ENCODE measurements at regions not wholly inside any gene's neighbourhood (a gene's known extent, or its start where the extent isn't known, plus 50 kb on each side); places are given as distances from the start of the nearest gene placed in this dataset.

DNA sequence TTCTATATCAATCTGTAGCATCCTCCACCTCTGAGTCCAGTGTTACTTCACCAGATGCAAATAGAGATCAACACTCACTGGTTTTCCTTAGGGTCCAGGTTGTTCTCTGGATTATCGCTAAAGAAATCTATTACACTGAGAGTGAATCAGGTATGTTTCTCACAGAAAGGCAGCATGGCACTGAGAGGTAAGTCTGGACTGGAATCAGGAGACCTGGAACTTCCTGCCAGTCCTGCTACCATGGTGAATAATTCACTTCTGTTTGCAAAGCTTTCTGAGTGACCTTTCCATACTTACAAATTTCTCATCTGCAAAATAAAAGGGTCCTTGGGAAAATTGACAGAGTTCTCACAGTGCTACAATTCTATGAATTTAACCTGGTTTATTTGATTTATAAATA, 1583.3 kb downstream of the MRPL39 start:
- H3K36me3 ChIP-seq: no peaks in the 10 kb centered on the region
- no peaks in the 10 kb centered on the region for H3K4me1 ChIP-seq (replicated peaks)
- no peak overlapping the region for H3K27ac ChIP-seq
- H3K4me3 ChIP-seq: no peak overlapping the region
- no peaks in the 10 kb centered on the region for H3K27me3 ChIP-seq (replicated peaks)
- H3K9me3 ChIP-seq (replicated peaks): 0 out of 2 replicates have a peak, but pooled peaks cover 7% of the 10 kb centered on the region
- DNase-seq (ENCODE audit: low read depth in 1 of 2, low spot score in 2 of 2): no peak

- Histone ChIP-seq H3K27me3 (replicated peaks) (no peaks in the 10 kb centered on the region), H3K27ac (no peak overlapping the region)
- DNase-seq (ENCODE audit: low read depth in 1 of 2, low spot score in 2 of 2): no peak
Observed at GRCh38 chr21:24023402-24023801, 1583.9 kb downstream of the MRPL39 start.

DNA sequence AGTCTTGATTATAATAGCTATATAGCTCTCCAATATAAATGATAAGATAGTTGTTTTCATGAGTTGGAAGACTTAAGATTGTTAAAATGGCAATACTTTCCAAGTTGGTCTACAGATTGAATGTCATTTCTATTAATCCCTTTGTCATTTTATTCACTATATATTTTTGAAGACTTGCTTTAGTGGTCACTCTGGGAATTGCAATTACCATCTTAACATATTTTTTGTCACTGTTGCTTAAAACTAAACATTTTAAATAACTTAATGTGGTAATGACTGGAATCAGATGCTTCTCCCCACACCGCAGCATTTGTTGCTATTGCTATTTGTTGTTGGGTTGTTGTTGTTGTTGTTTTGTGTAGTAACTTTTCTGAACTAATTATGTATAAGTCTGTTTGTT, 1592.9 kb downstream of the MRPL39 start:
- Histone ChIP-seq H3K36me3 (no peaks in the 10 kb centered on the region), H3K4me3 (no peak overlapping the region), H3K4me1 (replicated peaks) (no peaks in the 10 kb centered on the region), H3K27me3 (replicated peaks) (no peaks in the 10 kb centered on the region), H3K9me3 (replicated peaks) (peaks cover 9% of the 10 kb centered on the region; the same call in 1 of the 2 replicates), H3K27ac (no peak overlapping the region)
- no peak for DNase-seq (ENCODE audit: low read depth in 1 of 2, low spot score in 2 of 2)

More at GRCh38 chr21:24023402-24023801, 1583.9 kb downstream of the MRPL39 start:
- 0 out of 2 replicates have a peak, but pooled peaks cover 7% of the 10 kb centered on the region for H3K9me3 ChIP-seq (replicated peaks)
- no peaks in the 10 kb centered on the region for H3K4me1 ChIP-seq (replicated peaks)
- H3K4me3 ChIP-seq: no peak overlapping the region
- H3K36me3 ChIP-seq: no peaks in the 10 kb centered on the region

- Histone ChIP-seq H3K9me3 (replicated peaks) (peaks cover 9% of the 10 kb centered on the region; the same call in 1 of the 2 replicates), H3K4me1 (replicated peaks) (no peaks in the 10 kb centered on the region), H3K27ac (no peak overlapping the region), H3K4me3 (no peak overlapping the region), H3K27me3 (replicated peaks) (no peaks in the 10 kb centered on the region), H3K36me3 (no peaks in the 10 kb centered on the region)
- DNase-seq (ENCODE audit: low read depth in 1 of 2, low spot score in 2 of 2): no peak
Observed at GRCh38 chr21:24011087-24011486, 1596.2 kb downstream of the MRPL39 start.

DNA sequence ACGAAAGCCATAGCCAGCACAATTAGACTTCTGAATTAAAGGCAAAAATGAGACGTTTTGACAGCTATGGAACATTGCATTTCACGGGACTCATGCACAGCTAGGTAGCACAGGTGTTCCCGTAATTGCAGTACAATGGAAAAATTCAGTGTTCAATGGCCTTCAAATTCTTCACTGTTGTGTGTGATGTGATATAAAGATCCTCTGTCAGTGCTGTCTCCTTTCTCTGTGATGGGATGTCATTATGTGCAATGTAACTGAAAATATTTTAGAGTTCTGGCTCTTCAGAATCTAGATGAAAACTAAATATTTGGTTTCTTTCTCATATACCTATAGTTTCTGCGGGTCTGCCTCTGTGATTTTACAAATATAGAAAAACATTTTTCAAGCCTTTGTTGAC, 1599.7 kb downstream of the MRPL39 start:
- DNase-seq (ENCODE audit: low read depth in 1 of 2, low spot score in 2 of 2): no peak
- no peaks in the 10 kb centered on the region for H3K4me1 ChIP-seq (replicated peaks)

GRCh38 chr21:23986987-23987386, 1620.3 kb downstream of the MRPL39 start:
- DNase-seq (ENCODE audit: low read depth in 1 of 2, low spot score in 2 of 2): no peak
- no peaks in the 10 kb centered on the region for H3K36me3 ChIP-seq

More for the DNA sequence above, 1599.7 kb downstream of the MRPL39 start:
- Histone ChIP-seq H3K9me3 (replicated peaks) (peaks cover 5% of the 10 kb centered on the region; the same call in 1 of the 2 replicates), H3K4me3 (no peak overlapping the region), H3K27me3 (replicated peaks) (no peaks in the 10 kb centered on the region), H3K27ac (no peak overlapping the region), H3K36me3 (no peaks in the 10 kb centered on the region)

DNA sequence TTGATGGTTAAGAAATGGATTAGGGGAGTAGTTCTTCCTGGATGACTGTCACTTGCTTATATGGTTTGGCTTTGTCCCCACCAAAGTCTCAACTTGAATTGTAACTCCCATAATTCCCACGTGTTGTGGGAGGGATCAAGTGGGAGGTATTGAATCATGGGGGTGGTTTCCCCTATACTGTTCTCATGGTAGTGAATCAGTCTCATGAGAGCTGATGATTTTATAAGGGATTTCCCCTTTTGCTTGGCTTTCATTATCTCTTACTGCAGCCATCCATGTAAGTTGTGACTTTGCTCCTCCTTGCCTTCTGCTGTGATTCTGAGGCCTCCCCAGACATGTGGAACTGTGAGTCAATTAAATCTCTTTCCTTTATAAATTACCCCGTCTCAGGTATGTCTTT, 1621.1 kb downstream of the MRPL39 start:
- no peaks in the 10 kb centered on the region; the same call in 1 of the 2 replicates for H3K9me3 ChIP-seq (replicated peaks)
- H3K4me1 ChIP-seq (replicated peaks): no peaks in the 10 kb centered on the region
- H3K4me3 ChIP-seq: no peak overlapping the region
- DNase-seq (ENCODE audit: low read depth in 1 of 2, low spot score in 2 of 2): no peak
- H3K27ac ChIP-seq: no peak overlapping the region
- H3K27me3 ChIP-seq (replicated peaks): no peaks in the 10 kb centered on the region
- H3K36me3 ChIP-seq: no peaks in the 10 kb centered on the region

More at GRCh38 chr21:23986987-23987386, 1620.3 kb downstream of the MRPL39 start:
- Histone ChIP-seq H3K27ac (no peak overlapping the region), H3K4me3 (no peak overlapping the region), H3K4me1 (replicated peaks) (no peaks in the 10 kb centered on the region), H3K9me3 (replicated peaks) (no peaks in the 10 kb centered on the region; the same call in 1 of the 2 replicates), H3K27me3 (replicated peaks) (no peaks in the 10 kb centered on the region)

DNA sequence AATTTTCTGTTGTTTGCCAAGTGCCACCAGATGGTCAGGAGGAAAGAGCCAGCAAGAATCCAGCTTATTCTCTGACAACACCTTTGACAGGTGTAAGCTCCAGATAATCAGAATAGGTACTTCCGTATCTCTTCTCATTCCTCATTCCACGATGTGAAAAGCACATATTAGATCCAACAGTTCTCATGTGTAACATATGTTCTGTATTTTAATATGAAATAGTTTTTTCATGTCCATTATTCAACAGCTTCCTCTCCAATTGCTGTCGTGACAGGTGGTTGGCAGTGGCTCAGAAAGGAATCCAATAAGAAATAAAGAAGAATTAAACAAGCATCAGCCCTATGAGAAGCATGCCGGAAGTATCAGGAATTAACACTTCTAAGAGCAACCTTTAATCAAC, 1624.7 kb downstream of the MRPL39 start:
- H3K4me3 ChIP-seq: no peak overlapping the region
- no peak for DNase-seq (ENCODE audit: low read depth in 1 of 2, low spot score in 2 of 2)
- H3K27me3 ChIP-seq (replicated peaks): no peaks in the 10 kb centered on the region
- no peaks in the 10 kb centered on the region for H3K4me1 ChIP-seq (replicated peaks)
- H3K36me3 ChIP-seq: no peaks in the 10 kb centered on the region
- peaks cover under 1% of the 10 kb centered on the region; the same call in 1 of the 2 replicates for H3K9me3 ChIP-seq (replicated peaks)
- H3K27ac ChIP-seq: no peak overlapping the region

- 0 out of 2 replicates have a peak, but pooled peaks cover 3% of the 10 kb centered on the region for H3K9me3 ChIP-seq (replicated peaks)
- H3K4me3 ChIP-seq: no peak overlapping the region
- H3K27me3 ChIP-seq (replicated peaks): no peaks in the 10 kb centered on the region
- no peak overlapping the region for H3K27ac ChIP-seq
- DNase-seq (ENCODE audit: low read depth in 1 of 2, low spot score in 2 of 2): no peak
- no peaks in the 10 kb centered on the region for H3K36me3 ChIP-seq
- H3K4me1 ChIP-seq (replicated peaks): no peaks in the 10 kb centered on the region
Observed at GRCh38 chr21:23977971-23978370, 1629.3 kb downstream of the MRPL39 start.

- Histone ChIP-seq H3K27ac (no peak overlapping the region), H3K27me3 (replicated peaks) (no peaks in the 10 kb centered on the region), H3K9me3 (replicated peaks) (no peaks in the 10 kb centered on the region; the same call in none of the 2 replicates), H3K4me1 (replicated peaks) (no peaks in the 10 kb centered on the region), H3K4me3 (no peak overlapping the region), H3K36me3 (no peaks in the 10 kb centered on the region)
- DNase-seq (ENCODE audit: low read depth in 1 of 2, low spot score in 2 of 2): no peak
Observed at GRCh38 chr21:23968722-23969647, 1638.3 kb downstream of the MRPL39 start.

DNA sequence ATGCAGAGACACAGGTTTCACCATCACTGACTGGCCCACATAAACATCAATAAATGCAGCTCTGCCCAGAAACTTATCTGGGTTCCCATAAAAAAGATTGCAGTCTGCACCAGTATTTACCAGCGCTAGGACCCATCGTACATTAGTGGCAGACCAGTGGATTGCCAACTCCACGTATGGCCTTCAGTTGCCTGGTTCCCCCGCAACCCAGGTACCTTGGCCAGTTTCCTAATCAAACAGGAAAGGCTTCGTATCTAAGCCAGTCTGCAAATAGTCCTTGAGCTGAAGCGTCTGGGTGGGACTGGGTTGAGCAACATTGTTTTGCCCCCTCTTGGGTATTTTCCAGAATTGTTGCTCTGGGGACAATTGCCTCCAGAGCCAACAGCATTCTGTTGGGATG, 1639.3 kb downstream of the MRPL39 start:
- H3K36me3 ChIP-seq: no peaks in the 10 kb centered on the region
- no peak for DNase-seq (ENCODE audit: low read depth in 1 of 2, low spot score in 2 of 2)
- H3K27me3 ChIP-seq (replicated peaks): no peaks in the 10 kb centered on the region
- no peaks in the 10 kb centered on the region for H3K4me1 ChIP-seq (replicated peaks)
- no peak overlapping the region for H3K4me3 ChIP-seq
- H3K9me3 ChIP-seq (replicated peaks): no peaks in the 10 kb centered on the region; the same call in none of the 2 replicates
- no peak overlapping the region for H3K27ac ChIP-seq

DNA sequence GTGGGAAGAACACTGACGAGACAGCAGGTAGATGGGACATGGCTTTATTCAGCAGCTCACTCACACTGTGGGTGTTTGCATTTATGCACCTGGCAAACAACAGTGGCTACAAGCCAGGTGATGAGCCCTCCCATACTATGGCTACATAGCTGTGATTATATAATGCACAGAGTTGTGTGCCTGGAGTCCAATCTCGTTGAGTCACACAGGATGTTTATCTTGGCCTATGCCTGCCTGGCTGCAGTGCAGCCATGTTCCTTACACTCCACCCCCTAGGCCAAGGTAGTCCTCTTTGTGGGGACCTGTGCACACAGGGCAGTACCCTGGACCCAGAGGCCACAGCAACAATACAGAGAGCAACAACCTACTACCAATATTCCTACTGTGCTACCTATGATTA, 1643.8 kb downstream of the MRPL39 start:
- DNase-seq (ENCODE audit: low read depth in 1 of 2, low spot score in 2 of 2): no peak
- Histone ChIP-seq H3K27ac (no peak overlapping the region), H3K4me1 (replicated peaks) (no peaks in the 10 kb centered on the region), H3K9me3 (replicated peaks) (peaks cover 8% of the 10 kb centered on the region; the same call in 1 of the 2 replicates), H3K4me3 (no peak overlapping the region), H3K27me3 (replicated peaks) (no peaks in the 10 kb centered on the region), H3K36me3 (no peaks in the 10 kb centered on the region)

GRCh38 chr21:23960769-23961168, 1646.5 kb downstream of the MRPL39 start:
- Histone ChIP-seq H3K27me3 (replicated peaks) (no peaks in the 10 kb centered on the region), H3K4me1 (replicated peaks) (no peaks in the 10 kb centered on the region), H3K4me3 (no peak overlapping the region), H3K9me3 (replicated peaks) (peaks cover 8% of the 10 kb centered on the region), H3K36me3 (no peaks in the 10 kb centered on the region), H3K27ac (no peak overlapping the region)
- no peak for DNase-seq (ENCODE audit: low read depth in 1 of 2, low spot score in 2 of 2)

DNA sequence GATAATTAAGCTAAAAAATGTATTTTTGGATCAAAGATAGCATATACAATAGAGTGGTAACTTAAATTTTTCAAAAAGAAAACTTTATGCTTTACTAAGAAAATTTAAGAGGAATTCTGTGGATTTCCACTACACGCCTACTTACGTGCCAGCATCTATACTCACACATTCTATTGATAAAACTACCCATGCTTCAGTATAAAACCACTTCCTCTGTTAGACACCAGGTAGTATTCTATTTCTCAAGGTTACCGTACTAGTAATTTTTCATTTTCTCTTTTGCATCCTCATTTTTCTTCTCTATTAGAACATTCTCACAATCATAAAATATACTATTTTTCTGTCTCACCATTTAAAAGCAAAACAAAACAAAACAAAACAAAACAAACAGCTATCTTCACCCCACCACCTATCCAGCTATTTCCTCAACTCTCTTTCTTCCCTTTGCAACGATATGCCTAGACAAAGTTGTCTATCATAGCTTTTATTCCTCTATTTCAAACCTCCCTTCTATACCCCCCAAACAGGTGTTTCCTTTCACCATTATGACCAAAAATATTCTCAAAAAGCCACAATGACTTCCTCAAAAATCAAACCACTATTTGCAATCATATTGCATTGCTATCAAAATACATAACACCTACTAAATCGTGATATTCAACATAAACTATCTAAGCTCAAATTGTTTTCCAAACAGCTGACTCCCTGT, 1652.0 kb downstream of the MRPL39 start:
- Histone ChIP-seq H3K27me3 (replicated peaks) (no peaks in the 10 kb centered on the region), H3K9me3 (replicated peaks) (peaks cover 7% of the 10 kb centered on the region; the same call in 1 of the 2 replicates), H3K27ac (no peak overlapping the region), H3K4me3 (no peak overlapping the region), H3K36me3 (no peaks in the 10 kb centered on the region), H3K4me1 (replicated peaks) (no peaks in the 10 kb centered on the region)
- DNase-seq (ENCODE audit: low read depth in 1 of 2, low spot score in 2 of 2): no peak

Data from SJSA1 (cell line).